H9 (cell line): ENCODE measurements at regions not wholly inside any gene's neighbourhood (a gene's known extent, or its start where the extent isn't known, plus 50 kb on each side); places are given as distances from the start of the nearest gene placed in this dataset.

Experiments used
- DNase-seq: peaks from one replicate; pipeline ENCODE4 v3.0.0-alpha.2; 2017
- H2AFZ ChIP-seq: one replicate; pipeline ENCODE4 v1.6.1; 2013; ENCODE audit warnings: mild to moderate bottlenecking, low read length, control low read depth, moderate library complexity
- H2AK5ac ChIP-seq: 2 replicates; pipeline ENCODE4 v1.6.1; 2013; ENCODE audit warnings: low read length, control low read depth, mixed read lengths; ENCODE audit not compliant: insufficient read length
- H2BK120ac ChIP-seq: one replicate; pipeline ENCODE4 v1.6.1; 2013; ENCODE audit warnings: low read depth, mild to moderate bottlenecking, low read length, control low read depth, inconsistent platforms; ENCODE audit not compliant: poor library complexity, severe bottlenecking
- H2BK12ac ChIP-seq: 2 replicates; pipeline ENCODE4 v1.6.1; 2013; ENCODE audit warnings: low read length, control low read depth, mixed read lengths, low read depth; ENCODE audit not compliant: insufficient read length
- H2BK15ac ChIP-seq: 2 replicates; pipeline ENCODE4 v1.6.1; 2013; ENCODE audit warnings: low read depth, low read length, control low read depth
- H2BK20ac ChIP-seq: one replicate; pipeline ENCODE4 v1.6.1; 2013; ENCODE audit warnings: low read depth, mild to moderate bottlenecking, low read length, control low read depth, inconsistent platforms; ENCODE audit not compliant: poor library complexity, severe bottlenecking
- H2BK5ac ChIP-seq: 2 replicates; pipeline ENCODE4 v1.6.1; 2013; ENCODE audit warnings: low read length, control low read depth, mixed read lengths; ENCODE audit not compliant: insufficient read length
- H3K14ac ChIP-seq: 2 replicates; pipeline ENCODE4 v1.6.1; 2013; ENCODE audit warnings: low read length, control low read depth; ENCODE audit not compliant: insufficient read depth
- H3K18ac ChIP-seq: 2 replicates; pipeline ENCODE4 v1.6.1; 2013; ENCODE audit warnings: low read depth, mild to moderate bottlenecking, mixed read lengths, low read length, control low read depth; ENCODE audit not compliant: insufficient read length
- H3K23ac ChIP-seq: 2 replicates; pipeline ENCODE4 v1.6.1; 2013; ENCODE audit warnings: low read length, control low read depth, mixed read lengths, low read depth; ENCODE audit not compliant: insufficient read length
- H3K23me2 ChIP-seq: 2 replicates; pipeline ENCODE4 v1.6.1; 2013; ENCODE audit warnings: low read depth, mild to moderate bottlenecking, mixed read lengths, low read length, control low read depth; ENCODE audit not compliant: insufficient read length, poor library complexity, severe bottlenecking
- H3K27ac ChIP-seq: 2 replicates; pipeline ENCODE4 v1.5.1; 2013; ENCODE audit warnings: low read length, control low read depth, mixed read lengths, low read depth; ENCODE audit not compliant: insufficient read length
- H3K27me3 ChIP-seq: 2 replicates; pipeline ENCODE4 v1.6.1; 2013; ENCODE audit warnings: low read length, control low read depth, inconsistent platforms; ENCODE audit not compliant: insufficient read depth
- H3K4ac ChIP-seq: 2 replicates; pipeline ENCODE4 v1.6.1; 2013; ENCODE audit warnings: low read depth, mild to moderate bottlenecking, control low read depth, inconsistent platforms, low read length, moderate library complexity
- H3K4me1 ChIP-seq: 2 replicates; pipeline ENCODE4 v1.6.1; 2013; ENCODE audit warnings: low read length, control low read depth, inconsistent platforms; ENCODE audit not compliant: insufficient read depth
- H3K4me2 ChIP-seq: 2 replicates; pipeline ENCODE4 v1.6.1; 2013; ENCODE audit warnings: low read length, control low read depth, mixed read lengths; ENCODE audit not compliant: insufficient read length, insufficient read depth
- H3K56ac ChIP-seq: 2 replicates; pipeline ENCODE4 v1.6.1; 2013; ENCODE audit warnings: low read depth, mild to moderate bottlenecking, mixed read lengths, low read length, control low read depth; ENCODE audit not compliant: insufficient read length
- H3K79me1 ChIP-seq: 2 replicates; pipeline ENCODE4 v1.6.1; 2013; ENCODE audit warnings: low read depth, mild to moderate bottlenecking, moderate library complexity, low read length, control low read depth, inconsistent platforms; ENCODE audit not compliant: insufficient read depth, poor library complexity, severe bottlenecking
- H3K79me2 ChIP-seq: 2 replicates; pipeline ENCODE4 v1.6.1; 2013; ENCODE audit warnings: low read length, control low read depth, inconsistent platforms; ENCODE audit not compliant: insufficient read depth
- H3K9ac ChIP-seq: 2 replicates; pipeline ENCODE4 v1.6.1; 2013; ENCODE audit warnings: low read length, control low read depth, mixed read lengths; ENCODE audit not compliant: insufficient read length; ENCODE audit errors: extremely low read depth
- H3K9me3 ChIP-seq: one replicate; pipeline ENCODE4 v1.6.1; 2013; ENCODE audit warnings: low read depth, low read length, inconsistent platforms; ENCODE audit not compliant: control insufficient read depth
- H3T11ph ChIP-seq: one replicate; pipeline ENCODE4 v1.6.1; 2013; ENCODE audit warnings: mild to moderate bottlenecking, low read length, control low read depth, inconsistent platforms
- H4K20me1 ChIP-seq: one replicate; pipeline ENCODE4 v1.6.1; 2013; ENCODE audit not compliant: control insufficient read depth, insufficient read length, insufficient read depth
- H4K5ac ChIP-seq: 2 replicates; pipeline ENCODE4 v1.6.1; 2013; ENCODE audit warnings: low read depth, mild to moderate bottlenecking, mixed read lengths, low read length, control low read depth; ENCODE audit not compliant: insufficient read length
- H4K8ac ChIP-seq: replicated peaks from 2 replicates; pipeline ENCODE4 v1.6.1; 2013; ENCODE audit warnings: low read length, control low read depth, mixed read lengths, low read depth; ENCODE audit not compliant: insufficient read length
- H4K91ac ChIP-seq: 2 replicates; pipeline ENCODE4 v1.6.1; 2013; ENCODE audit warnings: low read depth, mild to moderate bottlenecking, moderate library complexity, mixed read lengths, low read length, control low read depth; ENCODE audit not compliant: insufficient read length
- H3K27ac Mint-ChIP-seq, 3 experiments: 2 replicates in 2 of 3; 3 replicates in 1 of 3; pipeline ENCODE4 v1.8.0; 2020 to 2021; ENCODE audit warnings: mixed read lengths in 3 of 3, mild to moderate bottlenecking in 1 of 3, moderate library complexity in 1 of 3
- H3K27me3 Mint-ChIP-seq: 2 replicates; pipeline ENCODE4 v1.8.0; 2021; ENCODE audit warnings: low read depth, mild to moderate bottlenecking, moderate library complexity, mixed read lengths
- H3K36me3 Mint-ChIP-seq, 3 experiments: 2 replicates in 2 of 3; 3 replicates in 1 of 3; pipeline ENCODE4 v1.8.0; 2020 to 2021; ENCODE audit warnings: low read depth in 3 of 3, mixed read lengths in 3 of 3; ENCODE audit not compliant: insufficient read depth in 1 of 3
- H3K4me1 Mint-ChIP-seq, 2 experiments: 2 replicates each; pipeline ENCODE4 v1.8.0; 2020; ENCODE audit warnings: mixed read lengths in 2 of 2
- H3K4me3 Mint-ChIP-seq, 2 experiments: 2 replicates in 1 of 2; 3 replicates in 1 of 2; pipeline ENCODE4 v1.8.0; 2020 to 2021; ENCODE audit warnings: mild to moderate bottlenecking in 2 of 2, mixed read lengths in 2 of 2, moderate library complexity in 1 of 2
- H3K9me3 Mint-ChIP-seq, 2 experiments: 2 replicates in 1 of 2; 3 replicates in 1 of 2; pipeline ENCODE4 v1.8.0; 2020; ENCODE audit warnings: mild to moderate bottlenecking in 2 of 2, mixed read lengths in 2 of 2, moderate library complexity in 1 of 2
- CTCF ChIP-seq: fragments of 200-600 bp; sonication (generic); conservative IDR thresholded peaks from 3 replicates; pipeline ENCODE4 v1.8.0; 2021; ENCODE audit warnings: antibody characterized with exemption, mild to moderate bottlenecking
- WGBS: extraction: QIAGEN DNeasy Blood & Tissue Kit; methylation state at CpG from one replicate; pipeline ENCODE4 v1.1.7; 2013; ENCODE audit warnings: missing lambda C conversion rate, low lambda C conversion rate, mixed read lengths; ENCODE audit not compliant: insufficient read length; ENCODE audit errors: extremely low coverage; 5-methylcytosine and 5-hydroxymethylcytosine counted together

GRCh38 chr5:171713152-171713551 is 72.5 kb upstream of the SMIM23 start:
- Histone ChIP-seq H3K79me2 (no peaks in the 10 kb centered on the region), H4K20me1 (no peaks in the 10 kb centered on the region), H3T11ph (no peak overlapping the region), H4K8ac (no peak overlapping the region), H2BK15ac (no peak overlapping the region), H3K56ac (no peak overlapping the region), H2AFZ (no peak overlapping the region), H2BK120ac (no peak overlapping the region), H3K9me3 (no peaks in the 10 kb centered on the region), H3K14ac (no peak overlapping the region), H3K4me1 (no peaks in the 10 kb centered on the region), H2AK5ac (no peak overlapping the region), H3K4ac (no peak overlapping the region), H4K5ac (no peak overlapping the region), H4K91ac (no peak overlapping the region), H3K9ac (no peak overlapping the region), H3K27me3 (no peaks in the 10 kb centered on the region), H3K18ac (no peak overlapping the region), H3K79me1 (no peaks in the 10 kb centered on the region), H3K23ac (no peak overlapping the region), H2BK5ac (no peak overlapping the region), H3K23me2 (no peaks in the 10 kb centered on the region), H3K4me2 (no peak overlapping the region), H3K27ac (no peak overlapping the region), H2BK20ac (no peak overlapping the region), H2BK12ac (no peak overlapping the region)
- peaks cover 9% of the 10 kb centered on the region for H3K27me3 Mint-ChIP-seq
- H3K36me3 Mint-ChIP-seq = no peaks in the 10 kb centered on the region
- H3K4me3 Mint-ChIP-seq = no peak overlapping the region
- peaks cover 0 to 2% of the 10 kb centered on the region in 2 experiments; a peak in 3 of 5 replicates for H3K9me3 Mint-ChIP-seq
- no peak for TF ChIP-seq CTCF
- peaks cover 2 to 14% of the 10 kb centered on the region in 2 experiments; a peak in 3 of 4 replicates for H3K4me1 Mint-ChIP-seq
- no CpG with 5 or more reads among the region's 2 CpGs for WGBS
- no peak overlapping the region for H3K27ac Mint-ChIP-seq
- DNase-seq = no peak
